ENCODE measurements at regions not wholly inside any gene's neighbourhood (a gene's known extent, or its start where the extent isn't known, plus 50 kb on each side); places are given as distances from the start of the nearest gene placed in this dataset.

- DNase-seq (ENCODE audit: low read depth in 2 of 2) = no peak
Measured at GRCh38 chr9:82153032-82153431, 164.5 kb downstream of the SPATA31D1 start.

GRCh38 chr9:82154573-82154972 lies 166.0 kb downstream of the SPATA31D1 start:
- no peak for DNase-seq (ENCODE audit: low read depth in 2 of 2)

GRCh38 chr9:82161876-82162275 lies 173.3 kb downstream of the SPATA31D1 start:
- DNase-seq (ENCODE audit: low read depth in 2 of 2) = no peak

GRCh38 chr9:82164159-82164558 lies 175.6 kb downstream of the SPATA31D1 start:
- no peak for DNase-seq (ENCODE audit: low read depth in 2 of 2)

- no peak for DNase-seq (ENCODE audit: low read depth in 2 of 2)
Measured at GRCh38 chr9:82167296-82167695, 178.7 kb downstream of the SPATA31D1 start.

- no peak for DNase-seq (ENCODE audit: low read depth in 2 of 2)
Measured at GRCh38 chr9:82168585-82168984, 180.0 kb downstream of the SPATA31D1 start.

- no peak for DNase-seq (ENCODE audit: low read depth in 2 of 2)
Measured at GRCh38 chr9:82170866-82171265, 182.3 kb downstream of the SPATA31D1 start.

GRCh38 chr9:82171271-82171670 lies 182.7 kb downstream of the SPATA31D1 start:
- no peak for DNase-seq (ENCODE audit: low read depth in 2 of 2)

- DNase-seq (ENCODE audit: low read depth in 2 of 2) = no peak
Measured at GRCh38 chr9:82180711-82181110, 192.1 kb downstream of the SPATA31D1 start.

GRCh38 chr9:82183181-82183860 lies 194.7 kb downstream of the SPATA31D1 start:
- no peak for DNase-seq (ENCODE audit: low read depth in 2 of 2)

GRCh38 chr9:82184524-82184923 lies 196.0 kb downstream of the SPATA31D1 start:
- DNase-seq (ENCODE audit: low read depth in 2 of 2) = no peak

GRCh38 chr9:82188817-82189216 lies 200.2 kb downstream of the SPATA31D1 start:
- DNase-seq (ENCODE audit: low read depth in 2 of 2) = no peak

- no peak for DNase-seq (ENCODE audit: low read depth in 2 of 2)
Measured at GRCh38 chr9:82191082-82191770, 202.7 kb downstream of the SPATA31D1 start.

- no peak for DNase-seq (ENCODE audit: low read depth in 2 of 2)
Measured at GRCh38 chr9:82192211-82192610, 203.6 kb downstream of the SPATA31D1 start.

GRCh38 chr9:82196622-82197441 lies 208.3 kb downstream of the SPATA31D1 start:
- DNase-seq (ENCODE audit: low read depth in 2 of 2) = no peak

- DNase-seq (ENCODE audit: low read depth in 2 of 2) = no peak
Measured at GRCh38 chr9:82201196-82201595, 212.6 kb downstream of the SPATA31D1 start.

GRCh38 chr9:82202808-82203207 lies 214.2 kb downstream of the SPATA31D1 start:
- DNase-seq (ENCODE audit: low read depth in 2 of 2) = no peak

- no peak for DNase-seq (ENCODE audit: low read depth in 2 of 2)
Measured at GRCh38 chr9:82206490-82206889, 217.9 kb downstream of the SPATA31D1 start.

GRCh38 chr9:82206946-82207345 lies 218.4 kb downstream of the SPATA31D1 start:
- no peak for DNase-seq (ENCODE audit: low read depth in 2 of 2)

GRCh38 chr9:82208741-82209450 lies 220.3 kb downstream of the SPATA31D1 start:
- no peak for DNase-seq (ENCODE audit: low read depth in 2 of 2)

GRCh38 chr9:82209797-82210470 lies 221.4 kb downstream of the SPATA31D1 start:
- no peak for DNase-seq (ENCODE audit: low read depth in 2 of 2)

Data from lung microvascular endothelial cell (primary cell).